HG02798 (cell line): ENCODE measurements at regions not wholly inside any gene's neighbourhood (a gene's known extent, or its start where the extent isn't known, plus 50 kb on each side); places are given as distances from the start of the nearest gene placed in this dataset.

Experiments used
- ATAC-seq: cut with Tn5 transposase; IDR thresholded peaks from one replicate; pipeline ENCODE4 v1.9.1; 2021; ENCODE audit warnings: mild to moderate bottlenecking; ENCODE audit not compliant: unreplicated experiment, poor library complexity

DNA sequence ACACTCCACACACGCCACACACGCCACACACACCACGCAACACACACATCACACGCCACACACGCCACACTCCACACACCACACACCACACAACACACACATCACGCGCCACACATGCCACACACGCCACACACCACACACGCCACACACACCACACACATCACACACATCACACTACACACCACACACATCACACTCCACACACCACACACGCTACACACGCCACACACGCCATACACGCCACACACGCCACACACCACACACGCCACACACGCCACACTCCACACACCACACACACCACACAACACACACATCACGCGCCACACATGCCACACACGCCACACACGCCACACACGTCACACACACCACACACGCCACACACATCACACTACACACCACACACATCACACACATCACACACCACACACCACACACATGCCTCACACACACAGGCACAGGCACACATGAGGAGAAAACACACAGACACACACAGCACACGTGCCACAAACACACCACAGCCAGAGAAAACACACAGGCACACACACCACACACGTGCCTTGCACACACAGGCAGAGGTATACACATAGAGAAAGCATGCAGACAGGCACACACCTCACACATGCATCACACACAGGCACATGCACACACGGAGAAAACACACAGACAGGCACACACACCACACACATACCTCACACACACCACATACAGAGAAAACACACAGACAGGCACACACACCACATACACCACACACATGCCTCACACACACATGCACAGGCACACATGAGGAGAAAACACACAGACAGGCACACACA is 241.5 kb upstream of the MYT1L start:
- ATAC-seq: no peak

DNA sequence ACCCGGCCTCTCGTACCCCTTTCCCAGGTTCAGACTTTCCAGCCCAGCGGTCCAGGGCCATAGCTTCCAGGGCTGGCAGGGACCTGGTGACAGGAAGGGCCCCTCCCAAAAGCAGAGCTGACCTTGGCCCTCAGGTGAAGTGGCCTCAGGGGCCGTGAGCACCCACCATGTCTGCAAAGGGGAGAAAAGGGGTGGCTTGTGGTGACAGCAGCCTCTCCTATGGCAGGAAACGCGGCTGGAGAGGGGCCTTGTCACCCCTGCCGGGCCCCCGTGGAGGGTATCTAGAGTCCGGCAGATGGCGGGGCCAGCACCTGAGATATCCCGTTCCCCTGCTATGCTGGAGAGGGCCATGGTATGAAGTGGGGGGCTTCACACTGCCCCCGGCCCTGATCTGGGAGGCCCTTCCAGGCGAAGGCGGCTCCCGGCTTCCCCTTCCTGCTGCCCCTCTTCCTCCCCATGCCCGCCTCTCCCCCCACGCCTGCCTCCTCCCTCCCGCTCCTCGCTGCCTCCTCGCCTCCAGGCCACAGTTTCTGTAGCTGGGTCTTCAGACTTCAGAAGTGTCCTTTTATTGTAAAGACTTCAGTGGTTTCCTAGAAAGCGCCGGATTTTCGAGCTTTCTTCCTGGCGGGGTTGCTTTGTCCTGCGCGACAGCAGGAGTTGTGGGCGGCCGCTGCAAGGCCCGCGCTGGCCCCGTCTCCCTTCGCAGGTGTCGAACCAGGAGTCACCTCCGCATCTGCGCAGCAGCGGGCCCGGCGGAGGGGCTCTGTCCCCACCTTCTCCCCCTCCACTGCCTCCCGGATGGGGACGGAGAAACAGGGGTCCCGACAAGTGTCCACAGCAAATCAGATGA is 240.5 kb upstream of the MYT1L start:
- no peak for ATAC-seq

DNA sequence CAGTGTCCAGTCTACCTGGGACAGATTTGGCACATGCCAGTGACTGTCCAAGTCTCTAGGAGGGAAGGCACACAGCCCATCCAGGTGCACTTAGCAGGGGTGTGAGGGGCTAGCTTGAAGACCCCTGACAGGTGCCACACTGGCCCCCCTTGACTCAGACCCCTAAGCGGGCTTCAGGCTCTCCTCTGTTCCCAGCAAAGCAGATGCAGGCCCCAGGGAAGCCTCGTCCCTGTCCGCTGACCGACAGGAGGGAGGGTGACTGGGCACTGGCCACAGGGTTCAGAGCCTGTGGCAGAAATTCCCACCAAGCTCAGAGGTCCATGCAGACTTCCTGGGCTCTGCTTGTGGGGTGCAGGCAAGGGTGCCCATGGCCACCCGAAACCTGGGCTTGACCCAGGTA is 239.8 kb upstream of the MYT1L start:
- ATAC-seq: no peak

DNA sequence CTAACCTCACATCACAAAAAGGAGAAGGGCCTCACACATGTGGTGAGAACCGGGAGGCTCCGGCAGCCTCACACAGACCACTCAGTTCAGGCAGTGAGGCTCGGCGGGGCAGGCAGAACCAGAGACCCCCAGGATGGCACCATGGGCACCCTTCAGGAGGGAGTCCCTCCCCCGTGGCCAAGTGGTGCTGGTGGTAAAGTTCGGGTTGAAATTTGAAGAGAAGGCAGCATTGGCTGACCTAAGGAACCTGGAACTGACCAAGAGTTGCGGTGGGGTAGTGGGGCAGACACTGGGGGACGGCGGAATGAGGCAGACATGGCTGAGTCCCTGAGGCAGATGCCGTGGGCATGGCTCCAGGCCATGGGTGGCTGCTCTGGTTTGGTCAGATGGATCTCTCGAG is 239.3 kb upstream of the MYT1L start:
- no peak for ATAC-seq

DNA sequence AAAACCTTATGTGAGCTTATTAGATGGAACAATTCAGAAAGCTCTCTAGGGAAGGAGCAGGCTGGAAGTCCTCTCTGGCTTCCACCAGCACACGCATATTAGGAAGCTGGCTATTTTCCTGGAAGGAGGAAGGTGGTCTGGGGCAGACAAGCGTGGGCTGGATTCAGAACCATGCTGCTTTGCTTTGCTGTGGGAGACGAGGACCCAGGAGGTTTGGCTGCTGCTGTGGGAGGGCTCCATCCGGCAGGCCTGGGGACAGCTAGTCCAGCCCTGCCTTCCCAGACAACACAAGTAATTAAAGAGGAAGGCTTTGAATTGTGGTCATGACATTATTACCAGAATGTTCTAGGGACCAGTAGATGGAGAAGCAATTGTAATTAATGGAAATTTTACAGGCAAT is 238.8 kb upstream of the MYT1L start:
- no peak for ATAC-seq

DNA sequence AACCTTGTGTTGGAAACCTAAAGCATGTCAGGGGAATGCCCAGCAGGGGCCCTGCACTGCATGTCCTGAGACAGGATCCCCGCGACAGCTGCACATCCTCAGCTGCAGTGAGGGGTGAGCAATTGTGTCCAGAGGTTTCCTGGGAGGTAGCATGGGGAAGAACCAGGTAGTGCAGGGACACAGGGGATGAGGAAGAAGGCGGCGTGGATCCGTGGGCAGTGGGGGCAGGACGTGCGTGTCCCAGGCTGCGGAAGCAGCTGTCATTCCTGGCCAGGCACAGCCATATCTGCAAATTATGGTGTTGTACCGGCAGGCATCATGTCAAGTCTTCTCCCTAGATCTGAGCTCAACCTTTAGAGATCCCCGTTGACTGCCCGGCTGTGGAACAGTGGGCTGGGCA is 238.2 kb upstream of the MYT1L start:
- ATAC-seq: no peak

DNA sequence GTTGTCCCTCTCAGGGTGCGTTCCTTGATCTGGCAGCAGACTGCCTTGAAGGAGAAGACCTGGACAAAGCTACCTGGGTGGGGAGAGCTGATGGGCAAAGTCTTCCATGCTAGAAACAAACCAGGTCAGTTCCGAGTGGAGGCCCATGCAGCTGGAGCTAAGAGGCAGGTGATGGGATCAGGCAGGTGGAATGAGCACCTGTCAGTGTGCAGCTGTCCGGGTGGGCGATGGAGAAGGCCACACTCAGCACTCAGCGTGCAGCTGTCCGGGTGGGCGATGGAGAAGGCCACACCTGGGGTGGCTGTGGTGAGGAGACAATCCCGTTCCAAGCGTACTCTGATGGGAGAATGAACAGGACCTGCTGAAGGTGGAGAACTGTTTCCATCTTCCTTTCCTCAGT is 237.3 kb upstream of the MYT1L start:
- no peak for ATAC-seq

DNA sequence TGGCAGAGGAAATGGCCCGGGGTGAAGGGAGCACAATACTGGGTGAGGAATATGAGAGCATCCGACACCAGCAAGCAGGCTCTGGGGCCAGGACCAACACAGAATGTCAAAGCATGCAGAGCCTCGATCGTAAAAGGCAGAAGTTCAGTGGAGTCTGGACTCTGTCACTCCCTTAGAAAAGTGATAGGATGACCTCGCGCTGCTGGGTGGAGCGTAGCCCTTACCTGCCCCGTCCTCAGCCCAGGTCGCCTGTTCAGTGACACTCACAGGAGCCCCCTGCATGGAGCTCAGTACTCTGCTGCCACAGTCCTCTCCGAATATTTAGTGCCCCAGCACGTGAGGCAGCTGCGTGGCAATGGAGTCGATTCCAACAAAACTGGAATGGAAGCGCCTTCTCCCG is 236.7 kb upstream of the MYT1L start:
- ATAC-seq: no peak

DNA sequence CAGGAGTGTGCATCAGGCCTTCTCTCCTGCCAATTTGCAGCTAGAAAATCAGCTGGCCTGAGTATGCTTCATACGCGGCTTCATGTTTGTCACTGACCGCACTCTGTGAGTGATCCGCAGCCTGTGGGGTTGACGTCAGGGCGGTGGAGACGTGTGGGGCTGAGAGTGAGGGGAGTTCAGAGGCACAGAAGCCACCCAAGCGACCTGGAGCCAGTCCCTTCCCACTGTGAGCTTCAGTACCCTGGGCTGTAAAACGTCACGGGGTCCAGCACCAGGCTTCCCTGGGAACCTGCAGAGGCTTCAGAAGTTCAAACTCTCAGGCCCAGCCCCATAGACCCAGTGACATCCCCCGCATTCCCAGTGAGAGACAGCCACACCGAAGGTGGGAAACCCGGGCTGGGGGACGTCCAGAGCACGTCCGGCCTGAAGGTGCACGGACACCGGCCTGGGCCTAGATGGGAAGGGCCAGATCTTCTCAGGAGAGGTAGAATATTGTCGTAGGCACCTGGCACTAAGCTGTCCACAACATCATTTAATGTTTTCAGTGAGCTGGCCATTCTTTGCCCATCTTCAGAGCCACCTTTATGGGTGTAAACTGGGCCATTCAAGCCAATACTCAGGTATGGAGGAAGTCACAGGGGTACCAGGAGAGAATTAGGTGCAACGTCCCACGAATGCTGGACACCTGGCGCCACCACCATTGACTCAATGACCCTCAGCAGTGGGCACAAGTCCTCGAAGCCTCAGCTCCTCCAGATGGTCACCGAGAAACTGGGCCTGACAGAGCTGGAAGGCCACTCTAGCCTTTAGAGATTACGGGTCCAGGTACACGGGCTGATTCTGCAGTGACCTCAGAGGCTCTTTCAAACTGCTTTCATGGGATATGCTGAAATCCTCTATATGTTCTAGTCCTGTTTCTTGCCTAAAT is 235.6 kb upstream of the MYT1L start:
- no peak for ATAC-seq

DNA sequence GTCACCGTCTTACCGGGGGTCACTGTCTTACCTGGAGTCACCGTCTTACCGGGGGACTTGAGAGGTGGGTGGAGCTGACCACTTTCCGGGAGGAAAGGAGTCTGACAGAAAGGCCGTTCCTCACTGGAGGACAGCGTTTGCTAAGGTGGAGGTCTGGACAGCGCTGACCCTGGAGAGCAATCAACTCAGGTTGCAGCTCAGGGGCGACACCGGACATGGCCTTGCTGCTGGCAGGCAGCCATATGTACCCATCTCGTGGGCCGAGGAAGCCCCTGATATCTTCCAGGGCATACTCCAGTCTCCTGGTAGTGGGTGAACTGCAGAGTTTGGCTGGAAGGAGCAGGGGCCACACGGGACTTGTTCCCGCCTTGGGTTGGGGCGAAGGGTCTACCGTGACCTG is 234.6 kb upstream of the MYT1L start:
- no peak for ATAC-seq

DNA sequence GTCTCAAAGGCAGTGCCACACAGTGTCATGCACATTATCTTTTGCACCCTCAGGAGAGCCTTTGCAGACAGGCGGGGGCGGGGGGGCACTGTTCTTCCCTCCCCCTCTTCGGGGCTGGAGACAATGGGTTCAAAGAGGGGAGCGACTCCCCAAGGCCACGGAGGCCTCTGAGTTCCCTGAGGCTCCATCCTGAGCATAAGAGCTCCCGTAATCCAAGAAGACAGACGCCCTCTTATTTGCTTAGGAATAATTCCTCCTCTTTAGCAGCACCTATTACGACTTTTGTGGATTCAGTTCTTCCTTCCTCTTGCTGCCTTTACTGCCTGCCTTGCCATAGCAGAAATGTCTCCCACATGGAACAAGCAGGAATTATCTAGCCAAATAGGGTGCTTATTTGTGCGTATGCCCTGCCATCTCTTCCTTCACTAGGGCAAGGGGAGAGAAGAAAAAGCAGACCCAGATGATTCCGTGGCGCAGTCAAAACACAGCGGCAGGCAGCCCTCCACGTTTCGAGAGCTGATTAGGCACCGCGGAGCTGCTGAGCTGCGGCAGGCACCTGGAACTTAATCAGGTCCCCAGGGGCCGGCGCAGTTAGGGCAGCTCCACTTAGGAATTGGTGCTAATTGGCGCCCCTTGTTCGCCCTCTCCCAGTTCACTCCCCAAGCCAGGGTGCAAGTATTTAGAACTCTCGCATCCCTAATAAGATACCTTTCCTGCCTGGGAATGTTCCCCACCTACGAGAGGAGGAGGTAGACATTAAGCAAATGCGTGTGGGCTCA is 233.4 kb upstream of the MYT1L start:
- ATAC-seq: no peak

DNA sequence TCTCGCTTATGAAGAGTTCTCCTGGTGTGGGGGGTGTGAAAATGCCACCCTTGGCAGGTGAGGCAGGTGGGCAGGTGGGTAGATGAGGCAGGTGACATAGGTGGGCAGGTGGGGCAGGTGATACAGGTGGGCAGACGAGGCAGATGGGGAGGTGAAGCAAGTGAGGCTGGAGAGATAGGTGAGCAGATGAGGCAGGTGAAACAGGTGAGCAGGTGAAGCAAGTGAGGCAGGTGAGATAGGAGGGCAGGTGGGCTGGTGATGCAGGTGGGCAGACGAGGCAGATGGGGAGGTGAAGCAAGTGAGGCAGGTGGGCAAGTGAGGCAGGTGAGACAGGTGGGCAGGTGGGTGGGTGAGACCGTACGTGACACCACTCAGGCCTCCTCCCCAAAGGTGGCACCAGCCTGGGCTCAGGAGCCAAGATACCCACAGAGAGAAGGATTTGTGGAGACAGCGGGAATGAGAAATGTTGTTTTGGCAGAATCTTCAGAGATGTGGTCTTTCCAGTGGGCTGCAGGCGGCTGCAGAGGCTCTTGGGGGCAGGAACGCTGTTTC is 232.3 kb upstream of the MYT1L start:
- ATAC-seq: no peak

DNA sequence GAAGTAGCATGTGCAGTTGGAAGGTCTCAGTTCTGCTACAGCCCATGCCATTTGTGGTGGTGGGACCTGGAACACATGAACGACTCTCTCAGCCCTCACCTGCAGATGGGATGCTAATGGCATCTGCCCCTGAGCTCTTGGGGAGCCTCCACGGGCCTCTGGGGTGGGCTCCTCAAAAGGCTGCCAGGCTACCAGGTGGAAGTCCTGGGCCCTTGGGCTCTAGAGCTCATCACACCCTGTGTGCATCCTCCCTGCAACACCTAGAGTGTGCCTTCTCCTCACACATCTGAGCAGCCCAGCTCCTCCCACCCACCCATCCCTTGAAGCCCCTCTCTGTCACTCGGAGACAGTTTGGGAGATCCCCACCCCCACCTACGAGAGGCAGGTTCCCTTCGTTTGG is 231.8 kb upstream of the MYT1L start:
- no peak for ATAC-seq

DNA sequence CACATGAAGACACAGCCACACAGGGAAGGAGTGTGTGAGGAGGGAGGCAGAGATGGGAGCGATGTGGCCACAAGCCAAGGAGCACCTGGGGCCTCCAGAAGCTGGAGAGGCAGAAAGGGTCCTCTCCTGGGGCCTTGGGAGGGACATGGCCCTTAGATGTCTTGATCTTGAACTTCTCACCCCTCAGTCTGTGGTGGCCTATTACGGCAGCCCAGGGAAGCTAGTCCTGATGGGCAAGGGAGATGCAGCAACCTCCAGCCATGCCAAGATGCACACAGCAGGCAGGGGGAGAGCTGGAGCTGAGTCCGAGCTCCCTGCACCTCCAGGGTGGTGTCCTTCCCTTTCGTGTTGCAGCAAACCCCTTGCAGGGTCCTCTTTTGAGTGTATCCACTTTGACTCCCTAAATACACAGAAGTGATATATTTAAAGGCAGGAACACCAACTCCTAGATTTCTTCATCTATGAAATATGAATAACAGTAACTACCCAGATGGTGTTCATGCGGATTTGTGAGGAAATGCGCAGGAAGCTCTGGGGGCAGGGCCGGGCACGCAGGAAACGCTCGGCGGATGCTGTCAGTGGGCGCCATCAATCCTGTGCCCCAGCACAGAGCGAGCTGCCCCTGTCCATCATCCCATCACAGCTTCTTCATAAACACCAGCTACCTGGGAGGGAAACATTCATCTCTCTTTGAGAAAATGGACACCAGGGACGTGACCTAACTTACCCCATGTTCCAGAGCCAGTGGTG is 230.4 kb upstream of the MYT1L start:
- no peak for ATAC-seq

DNA sequence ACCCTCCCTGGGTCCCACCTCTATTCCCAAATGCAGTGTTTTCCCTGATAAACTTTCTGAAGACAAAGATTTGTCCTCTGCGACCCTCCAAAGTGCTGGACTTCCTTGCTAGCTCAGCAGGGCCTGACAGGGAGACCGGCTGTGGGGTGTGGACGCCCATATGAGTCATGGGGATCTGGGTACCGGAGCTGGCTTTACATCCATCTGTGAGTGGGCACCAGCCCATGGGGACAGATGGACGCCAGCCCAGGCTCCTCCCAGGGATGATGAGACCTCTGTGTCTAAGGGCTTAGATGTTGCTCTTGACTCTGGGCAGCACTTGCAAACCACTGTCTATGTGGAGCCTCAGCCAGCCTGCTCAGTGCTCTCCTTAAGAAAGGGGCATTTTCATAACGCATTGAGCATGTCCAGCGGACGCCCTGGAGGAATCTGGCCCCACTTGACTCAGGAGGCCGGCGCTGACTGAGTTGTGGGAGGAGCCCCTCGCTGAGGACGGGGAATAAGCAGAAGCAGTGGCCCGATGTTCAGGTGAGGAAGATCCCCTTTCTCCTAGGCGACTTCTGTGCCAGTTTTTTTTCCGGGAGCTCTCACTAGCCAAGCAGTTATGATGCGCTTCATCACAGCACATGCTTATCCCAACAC is 229.4 kb upstream of the MYT1L start:
- ATAC-seq: no peak

DNA sequence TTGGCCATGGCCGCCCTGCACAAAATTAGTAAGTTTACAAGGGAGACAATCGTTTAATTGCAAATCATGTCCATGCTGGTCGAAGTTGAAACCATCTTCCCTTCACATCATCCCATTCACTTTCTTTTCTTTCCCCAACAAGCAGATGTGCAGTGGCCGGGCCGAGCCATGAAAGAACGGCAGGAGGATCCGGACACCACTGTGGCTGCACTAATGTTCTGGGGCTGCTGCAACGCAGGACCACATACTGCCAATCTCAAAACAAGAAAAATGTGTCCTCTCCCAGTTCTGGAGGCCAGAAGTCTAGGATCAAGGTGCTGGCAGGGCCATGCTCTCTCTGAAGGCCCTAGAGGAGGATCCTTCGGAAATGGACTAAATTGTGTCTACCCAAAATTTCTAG is 227.4 kb upstream of the MYT1L start:
- ATAC-seq: no peak

DNA sequence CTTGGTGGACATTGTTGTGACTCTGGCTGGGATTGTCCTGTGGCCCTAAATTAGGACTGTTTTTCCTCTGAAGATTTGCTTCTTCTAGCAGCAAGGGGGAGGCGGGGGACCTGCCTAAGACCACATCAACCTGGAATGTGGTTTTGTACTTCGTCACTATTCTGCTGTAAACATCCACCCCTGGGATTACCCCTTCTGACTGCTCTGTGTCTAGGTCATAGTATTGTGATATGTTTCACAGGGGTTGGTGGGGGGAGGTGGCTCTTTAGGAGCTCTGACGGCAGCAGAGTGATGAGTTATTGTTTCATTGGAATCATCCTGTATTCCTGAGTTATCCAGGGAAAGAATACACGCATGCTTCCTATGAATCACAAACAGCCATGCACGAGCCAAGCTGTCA is 226.4 kb upstream of the MYT1L start:
- no peak for ATAC-seq

DNA sequence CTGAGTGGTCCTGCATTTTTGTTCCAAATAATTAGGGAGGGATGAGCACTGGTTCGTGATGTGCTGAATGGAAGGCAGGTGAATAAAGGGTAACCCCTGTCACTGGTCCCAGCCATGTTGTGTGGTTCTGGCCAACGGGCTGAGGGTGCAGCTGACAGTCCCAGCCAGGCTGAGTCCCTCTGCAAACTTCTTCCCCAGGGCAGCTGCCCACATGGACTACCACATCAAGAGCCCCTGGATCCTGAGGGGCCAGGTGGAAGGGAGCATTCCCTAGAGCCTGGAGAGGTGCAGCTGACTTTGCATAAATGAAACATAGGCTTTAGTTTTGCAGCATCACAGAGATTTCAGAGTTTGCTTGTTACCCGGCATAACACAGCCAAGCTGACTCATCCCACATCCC is 219.8 kb upstream of the MYT1L start:
- ATAC-seq: no peak

DNA sequence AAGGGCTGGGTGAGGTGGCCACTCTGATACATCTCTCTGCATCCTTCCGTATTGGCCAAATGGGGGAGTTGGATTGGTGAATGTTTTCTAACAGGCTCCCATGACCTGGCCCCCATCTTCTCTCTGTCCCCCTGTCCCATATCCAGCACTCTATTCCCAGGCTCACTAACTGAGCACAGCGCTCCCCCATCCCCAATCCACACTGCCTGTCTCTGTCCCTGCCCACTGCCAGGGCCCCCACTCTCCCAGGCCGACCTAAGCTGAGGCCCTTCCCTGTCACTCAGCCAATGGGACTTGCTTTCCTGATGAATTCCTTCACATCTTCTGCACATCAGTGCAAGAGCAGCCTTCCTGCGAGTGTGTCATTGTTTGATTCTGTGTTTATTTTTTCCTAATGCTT is 216.8 kb upstream of the MYT1L start:
- ATAC-seq: no peak
